ENCODE measurements at regions not wholly inside any gene's neighbourhood (a gene's known extent, or its start where the extent isn't known, plus 50 kb on each side); places are given as distances from the start of the nearest gene placed in this dataset.

DNA sequence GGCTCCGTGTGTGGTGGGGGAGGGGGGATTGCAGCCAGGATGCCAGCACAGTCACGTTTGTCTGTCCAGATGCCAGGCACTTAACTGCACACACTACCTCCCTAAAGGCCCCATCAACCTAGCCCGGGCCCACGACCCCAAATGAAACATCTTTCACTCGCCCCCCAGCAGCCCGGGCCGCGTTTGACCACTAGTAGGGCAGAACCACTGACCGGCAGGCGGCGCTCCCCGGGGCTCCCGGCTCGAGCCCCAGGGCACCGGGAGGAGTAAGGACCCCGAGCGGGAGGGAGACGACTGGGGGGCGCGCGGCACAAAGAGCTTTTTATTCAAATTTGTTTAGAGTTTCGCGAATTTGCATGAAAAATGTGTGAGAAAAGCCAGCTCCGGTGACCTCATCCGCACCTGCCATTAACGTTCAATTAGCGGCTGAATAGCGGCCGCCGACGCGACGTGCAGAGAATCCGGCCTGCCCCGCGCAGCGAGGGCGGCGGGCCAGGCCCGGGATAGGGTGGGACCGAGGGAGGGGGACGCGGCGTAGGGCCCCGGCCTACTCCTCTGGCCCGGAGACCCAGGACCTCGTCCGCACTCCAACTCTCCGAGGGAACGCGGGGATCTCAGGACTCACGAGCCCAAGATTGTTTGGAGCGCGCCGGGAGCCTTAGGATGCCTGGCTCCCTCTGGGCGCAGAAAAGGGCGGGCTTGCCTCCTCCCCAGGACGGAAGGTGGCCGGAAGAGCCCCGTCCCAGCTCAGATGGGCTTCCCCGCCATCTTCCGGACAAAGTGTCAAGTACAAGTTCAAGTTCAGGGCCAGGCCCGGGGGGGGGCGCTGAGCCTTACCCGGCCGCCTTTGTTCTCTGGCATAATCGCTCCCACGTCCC is 64.9 kb upstream of the POLG start:
- TF ChIP-seq, protein P1, sequence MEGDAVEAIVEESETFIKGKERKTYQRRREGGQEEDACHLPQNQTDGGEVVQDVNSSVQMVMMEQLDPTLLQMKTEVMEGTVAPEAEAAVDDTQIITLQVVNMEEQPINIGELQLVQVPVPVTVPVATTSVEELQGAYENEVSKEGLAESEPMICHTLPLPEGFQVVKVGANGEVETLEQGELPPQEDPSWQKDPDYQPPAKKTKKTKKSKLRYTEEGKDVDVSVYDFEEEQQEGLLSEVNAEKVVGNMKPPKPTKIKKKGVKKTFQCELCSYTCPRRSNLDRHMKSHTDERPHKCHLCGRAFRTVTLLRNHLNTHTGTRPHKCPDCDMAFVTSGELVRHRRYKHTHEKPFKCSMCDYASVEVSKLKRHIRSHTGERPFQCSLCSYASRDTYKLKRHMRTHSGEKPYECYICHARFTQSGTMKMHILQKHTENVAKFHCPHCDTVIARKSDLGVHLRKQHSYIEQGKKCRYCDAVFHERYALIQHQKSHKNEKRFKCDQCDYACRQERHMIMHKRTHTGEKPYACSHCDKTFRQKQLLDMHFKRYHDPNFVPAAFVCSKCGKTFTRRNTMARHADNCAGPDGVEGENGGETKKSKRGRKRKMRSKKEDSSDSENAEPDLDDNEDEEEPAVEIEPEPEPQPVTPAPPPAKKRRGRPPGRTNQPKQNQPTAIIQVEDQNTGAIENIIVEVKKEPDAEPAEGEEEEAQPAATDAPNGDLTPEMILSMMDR (IDR thresholded peaks at IDR 0.05; ENCODE audit: insufficient read depth, low read depth, low read length, missing control alignments): peak; percentile 37
- peak; percentile 54 for DNase-seq (ENCODE audit: low read depth)
- peak overlapping the region; percentile 16 for H3K4me3 ChIP-seq (ENCODE audit: low read length)

DNA sequence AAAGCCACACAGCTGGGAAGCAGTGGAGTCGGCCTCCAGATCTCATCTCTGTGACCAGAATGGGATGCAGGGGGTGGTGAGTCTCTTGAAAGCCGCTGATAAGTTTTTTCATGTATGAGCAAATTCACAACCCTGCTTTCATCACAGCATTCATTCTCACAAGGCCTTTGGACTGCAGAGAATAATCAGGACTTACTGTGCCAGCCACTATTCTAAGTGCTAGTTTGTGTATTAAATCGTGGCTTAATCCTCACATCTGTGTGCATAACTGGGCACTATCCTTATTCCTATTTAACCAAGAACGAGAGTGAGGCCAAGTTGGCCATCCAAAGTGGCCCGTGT is 64.2 kb upstream of the POLG start:
- TF ChIP-seq, protein P1 (IDR thresholded peaks at IDR 0.05; ENCODE audit: insufficient read depth, low read depth, low read length, missing control alignments): no peak
- no peak for DNase-seq (ENCODE audit: low read depth)
- H3K4me3 ChIP-seq (ENCODE audit: low read length): no peak overlapping the region

DNA sequence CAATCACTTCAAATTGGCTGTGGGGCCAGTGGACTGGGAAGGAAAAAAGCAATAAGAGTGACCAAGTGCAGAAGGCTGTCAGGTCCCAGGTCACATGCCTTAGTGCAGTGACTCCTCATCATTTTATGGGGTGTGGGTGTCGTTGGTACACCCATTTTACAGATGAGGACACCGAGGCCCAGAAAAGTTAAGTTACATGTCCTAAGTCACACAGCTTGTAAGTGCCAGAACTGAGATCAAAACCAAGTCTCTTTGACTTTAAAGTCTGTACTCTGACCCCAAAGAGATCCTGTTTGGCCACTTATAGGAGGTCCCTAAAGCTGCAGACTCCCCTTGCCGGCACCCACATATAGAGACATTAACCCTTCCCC is 63.0 kb upstream of the POLG start:
- no peak overlapping the region for H3K4me3 ChIP-seq (ENCODE audit: low read length)
- DNase-seq (ENCODE audit: low read depth): no peak
- TF ChIP-seq, protein P1 (IDR thresholded peaks at IDR 0.05; ENCODE audit: insufficient read depth, low read depth, low read length, missing control alignments): no peak

- TF ChIP-seq, protein P1 (IDR thresholded peaks at IDR 0.05; ENCODE audit: insufficient read depth, low read depth, low read length, missing control alignments): no peak
- H3K4me3 ChIP-seq (ENCODE audit: low read length): no peak overlapping the region
- no peak for DNase-seq (ENCODE audit: low read depth)
Observed at GRCh38 chr15:89396723-89397652, 62.4 kb upstream of the POLG start.

- TF ChIP-seq, protein P1 (IDR thresholded peaks at IDR 0.05; ENCODE audit: insufficient read depth, low read depth, low read length, missing control alignments): no peak
- peak; percentile 89 for DNase-seq (ENCODE audit: low read depth)
- no peak overlapping the region for H3K4me3 ChIP-seq (ENCODE audit: low read length)
Observed at GRCh38 chr15:89395996-89396395, 61.4 kb upstream of the POLG start.

DNA sequence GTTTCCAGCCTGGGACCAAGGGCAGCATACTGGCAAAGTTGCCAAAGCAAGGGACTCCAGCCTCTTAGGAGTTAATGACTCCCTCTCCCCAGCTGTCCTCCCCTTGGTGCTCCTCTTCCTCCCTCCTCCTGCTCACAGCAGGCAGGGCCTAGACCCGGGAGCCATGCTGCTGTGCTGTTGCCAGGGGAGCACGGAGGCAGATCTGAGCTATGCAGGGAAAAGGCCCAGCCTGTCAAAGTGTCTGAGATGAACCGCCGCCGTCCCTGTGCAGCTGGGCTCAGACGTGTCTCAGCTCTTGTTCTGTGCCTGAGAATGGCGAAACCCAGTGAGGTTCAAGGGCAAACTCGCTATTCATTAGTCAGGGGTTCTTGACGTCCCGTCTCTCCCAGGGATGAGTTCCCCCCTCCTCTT is 60.8 kb upstream of the POLG start:
- no peak overlapping the region for H3K4me3 ChIP-seq (ENCODE audit: low read length)
- peak; percentile 75 for DNase-seq (ENCODE audit: low read depth)
- TF ChIP-seq, protein P1 (IDR thresholded peaks at IDR 0.05; ENCODE audit: insufficient read depth, low read depth, low read length, missing control alignments): no peak
